Neural progenitor cell (in vitro differentiated cells): ENCODE measurements at regions not wholly inside any gene's neighbourhood (a gene's known extent, or its start where the extent isn't known, plus 50 kb on each side); places are given as distances from the start of the nearest gene placed in this dataset.
A peak's percentile ranks its signal among the peaks of the same experiment; 100 is the strongest.

Source experiments
- DNase-seq: peaks from one replicate; pipeline ENCODE4 v3.0.0-alpha.2; 2016; ENCODE audit warnings: low spot score
- H2AFZ ChIP-seq: fragments of 200-600 bp; sonication (generic); replicated peaks from 2 replicates; pipeline ENCODE4 v1.6.1; 2016; ENCODE audit warnings: antibody characterized with exemption
- H3F3A ChIP-seq: fragments of 200-600 bp; sonication (generic); 2 replicates; pipeline ENCODE4 v1.6.1; 2016; ENCODE audit warnings: antibody characterized with exemption, low read depth
- H3K27ac ChIP-seq: fragments of 200-600 bp; sonication (generic); 2 replicates; pipeline ENCODE4 v1.5.1; 2016; ENCODE audit warnings: mild to moderate bottlenecking
- H3K27me3 ChIP-seq: fragments of 200-600 bp; sonication (generic); 2 replicates; pipeline ENCODE4 v1.6.1; 2016; ENCODE audit warnings: mild to moderate bottlenecking, moderate library complexity
- H3K36me3 ChIP-seq: fragments of 200-600 bp; sonication (generic); 2 replicates; pipeline ENCODE4 v1.5.1; 2016
- H3K4me1 ChIP-seq: fragments of 200-600 bp; sonication (generic); 2 replicates; pipeline ENCODE4 v1.6.1; 2016; ENCODE audit warnings: mixed run types
- H3K4me2 ChIP-seq: fragments of 200-600 bp; sonication (generic); 2 replicates; pipeline ENCODE4 v1.6.1; 2016
- H3K4me3 ChIP-seq: fragments of 200-600 bp; sonication (generic); 2 replicates; pipeline ENCODE4 v1.5.1; 2016
- H3K79me2 ChIP-seq: fragments of 200-600 bp; sonication (generic); 2 replicates; pipeline ENCODE4 v1.6.1; 2016; ENCODE audit warnings: low read depth
- H3K9ac ChIP-seq: fragments of 200-600 bp; sonication (generic); 2 replicates; pipeline ENCODE4 v1.6.1; 2016
- H3K9me3 ChIP-seq: fragments of 200-600 bp; sonication (generic); 2 replicates; pipeline ENCODE4 v1.5.1; 2016; ENCODE audit warnings: low read depth
- H4K20me1 ChIP-seq: fragments of 200-600 bp; sonication (generic); 2 replicates; pipeline ENCODE4 v1.6.1; 2016; ENCODE audit warnings: low read depth
- H3K27ac Mint-ChIP-seq: 3 replicates; pipeline ENCODE4 v1.8.0; 2021; ENCODE audit warnings: mixed read lengths
- H3K27me3 Mint-ChIP-seq: 2 replicates; pipeline ENCODE4 v1.8.0; 2022; ENCODE audit warnings: low read depth, mild to moderate bottlenecking, inconsistent platforms, moderate library complexity, mixed read lengths; ENCODE audit not compliant: insufficient read depth
- H3K36me3 Mint-ChIP-seq: 3 replicates; pipeline ENCODE4 v1.8.0; 2021; ENCODE audit warnings: mixed read lengths
- H3K4me1 Mint-ChIP-seq: 3 replicates; pipeline ENCODE4 v1.8.0; 2021; ENCODE audit warnings: mixed read lengths
- H3K4me3 Mint-ChIP-seq: 3 replicates; pipeline ENCODE4 v1.8.0; 2021; ENCODE audit warnings: mild to moderate bottlenecking, moderate library complexity, mixed read lengths
- H3K9me3 Mint-ChIP-seq: 3 replicates; pipeline ENCODE4 v1.8.0; 2020; ENCODE audit warnings: mixed read lengths
- EZH2 ChIP-seq: fragments of 200-600 bp; sonication (generic); IDR thresholded peaks from 2 replicates; pipeline ENCODE4 v1.6.1; 2017; ENCODE audit warnings: antibody characterized with exemption, mild to moderate bottlenecking, moderate library complexity
- EZH2phosphoT487 ChIP-seq: fragments of 200-600 bp; sonication (generic); IDR thresholded peaks from 2 replicates; pipeline ENCODE4 v1.6.1; 2017; ENCODE audit warnings: antibody characterized with exemption
- TF ChIP-seq, protein P1 (sequence below): fragments of 200-600 bp; sonication (generic); IDR thresholded peaks from 2 replicates; pipeline ENCODE4 v1.5.1; 2017; ENCODE audit warnings: antibody characterized with exemption, mild to moderate bottlenecking

GRCh38 chr4:182105416-182105815, 137.8 kb upstream of the TENM3 start:
- Histone ChIP-seq H4K20me1 (no peaks in the 10 kb centered on the region), H3K9me3 (no peaks in the 10 kb centered on the region), H3K4me2 (no peak overlapping the region), H2AFZ (no peak overlapping the region), H3K9ac (no peak overlapping the region), H3K4me1 (no peaks in the 10 kb centered on the region), H3K27me3 (no peaks in the 10 kb centered on the region), H3K36me3 (no peaks in the 10 kb centered on the region), H3K79me2 (no peaks in the 10 kb centered on the region), H3K4me3 (no peak overlapping the region), H3K27ac (no peak overlapping the region), H3F3A (no peaks in the 10 kb centered on the region)
- Mint-ChIP-seq H3K9me3 (peaks cover 2% of the 10 kb centered on the region), H3K27me3 (peaks cover 7% of the 10 kb centered on the region), H3K27ac (peak overlapping the region; percentile 64), H3K36me3 (no peaks in the 10 kb centered on the region), H3K4me3 (no peak overlapping the region), H3K4me1 (peaks cover 23% of the 10 kb centered on the region)
- TF ChIP-seq, protein P1, sequence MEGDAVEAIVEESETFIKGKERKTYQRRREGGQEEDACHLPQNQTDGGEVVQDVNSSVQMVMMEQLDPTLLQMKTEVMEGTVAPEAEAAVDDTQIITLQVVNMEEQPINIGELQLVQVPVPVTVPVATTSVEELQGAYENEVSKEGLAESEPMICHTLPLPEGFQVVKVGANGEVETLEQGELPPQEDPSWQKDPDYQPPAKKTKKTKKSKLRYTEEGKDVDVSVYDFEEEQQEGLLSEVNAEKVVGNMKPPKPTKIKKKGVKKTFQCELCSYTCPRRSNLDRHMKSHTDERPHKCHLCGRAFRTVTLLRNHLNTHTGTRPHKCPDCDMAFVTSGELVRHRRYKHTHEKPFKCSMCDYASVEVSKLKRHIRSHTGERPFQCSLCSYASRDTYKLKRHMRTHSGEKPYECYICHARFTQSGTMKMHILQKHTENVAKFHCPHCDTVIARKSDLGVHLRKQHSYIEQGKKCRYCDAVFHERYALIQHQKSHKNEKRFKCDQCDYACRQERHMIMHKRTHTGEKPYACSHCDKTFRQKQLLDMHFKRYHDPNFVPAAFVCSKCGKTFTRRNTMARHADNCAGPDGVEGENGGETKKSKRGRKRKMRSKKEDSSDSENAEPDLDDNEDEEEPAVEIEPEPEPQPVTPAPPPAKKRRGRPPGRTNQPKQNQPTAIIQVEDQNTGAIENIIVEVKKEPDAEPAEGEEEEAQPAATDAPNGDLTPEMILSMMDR = no peak
- TF ChIP-seq EZH2phosphoT487 (no peak), EZH2 (no peak)
- no peak for DNase-seq

DNA sequence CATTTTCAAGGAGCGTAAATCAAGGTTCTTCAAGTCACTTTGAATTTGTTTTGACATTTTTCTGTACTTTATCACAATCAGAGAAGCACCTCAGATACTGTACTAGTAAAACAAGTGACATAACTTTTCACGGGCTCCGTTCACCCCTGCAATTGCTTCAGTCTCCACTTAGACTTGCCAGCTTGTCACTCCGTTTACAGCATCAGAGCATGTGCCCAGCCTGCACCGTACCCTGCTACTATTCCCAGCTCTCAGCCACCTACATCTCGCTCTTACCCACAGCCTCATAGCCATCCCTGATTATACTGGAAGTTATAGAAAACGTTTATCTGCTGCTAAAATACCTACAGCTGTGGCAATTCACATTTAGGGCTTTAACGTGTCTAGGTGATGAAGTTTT, 135.3 kb upstream of the TENM3 start:
- H2AFZ ChIP-seq = no peak overlapping the region
- H3K9ac ChIP-seq = no peak overlapping the region
- H3K36me3 ChIP-seq = no peaks in the 10 kb centered on the region
- no peak overlapping the region for H3K27ac ChIP-seq
- Mint-ChIP-seq H3K9me3 (peaks cover 2% of the 10 kb centered on the region), H3K4me3 (no peak overlapping the region), H3K36me3 (peaks cover 1% of the 10 kb centered on the region), H3K27ac (no peak overlapping the region), H3K27me3 (peaks cover 5% of the 10 kb centered on the region), H3K4me1 (peaks cover 26% of the 10 kb centered on the region)
- H3K4me2 ChIP-seq = no peak overlapping the region
- H4K20me1 ChIP-seq = no peaks in the 10 kb centered on the region
- DNase-seq = no peak
- peaks cover 8% of the 10 kb centered on the region for H3F3A ChIP-seq
- H3K4me1 ChIP-seq = peaks cover 10% of the 10 kb centered on the region
- no peaks in the 10 kb centered on the region for H3K79me2 ChIP-seq
- no peak overlapping the region for H3K4me3 ChIP-seq
- H3K9me3 ChIP-seq = no peaks in the 10 kb centered on the region
- no peaks in the 10 kb centered on the region for H3K27me3 ChIP-seq
- TF ChIP-seq EZH2phosphoT487 (no peak), EZH2 (no peak)
- TF ChIP-seq, protein P1 = no peak

DNA sequence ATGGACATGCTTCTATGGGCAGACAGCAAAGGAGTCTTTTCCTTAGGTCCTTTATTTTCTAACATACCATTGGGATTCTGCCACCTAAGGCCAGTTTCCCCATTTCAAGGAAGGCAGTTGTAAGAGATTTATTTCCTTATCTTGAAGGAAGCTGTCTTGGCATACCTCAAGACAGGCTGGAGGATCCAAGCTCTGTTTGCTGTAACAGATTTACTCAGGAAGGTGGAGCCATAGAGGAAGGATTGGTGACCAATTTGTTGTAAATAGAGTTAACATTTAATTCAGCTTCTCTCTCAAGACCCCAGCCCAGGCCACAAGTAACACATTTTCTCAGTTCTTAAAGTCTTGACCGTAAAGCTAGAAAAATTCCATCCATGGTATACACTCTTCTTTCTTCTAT, 131.6 kb upstream of the TENM3 start:
- no peak overlapping the region for H3K9ac ChIP-seq
- no peaks in the 10 kb centered on the region for H3K27me3 ChIP-seq
- peak; percentile 10 for DNase-seq
- H3K27me3 Mint-ChIP-seq = no peaks in the 10 kb centered on the region
- no peaks in the 10 kb centered on the region for H3K79me2 ChIP-seq
- peaks cover 7% of the 10 kb centered on the region for H3K4me1 Mint-ChIP-seq
- H3K4me1 ChIP-seq = peaks cover 10% of the 10 kb centered on the region
- no peak overlapping the region for H3K27ac Mint-ChIP-seq
- no peaks in the 10 kb centered on the region for H4K20me1 ChIP-seq
- H3K36me3 Mint-ChIP-seq = peaks cover 1% of the 10 kb centered on the region
- H3K4me2 ChIP-seq = no peak overlapping the region
- no peak overlapping the region for H2AFZ ChIP-seq
- H3K36me3 ChIP-seq = no peaks in the 10 kb centered on the region
- no peak overlapping the region for H3K4me3 ChIP-seq
- H3K27ac ChIP-seq = no peak overlapping the region
- peaks cover 8% of the 10 kb centered on the region for H3F3A ChIP-seq
- peaks cover 8% of the 10 kb centered on the region for H3K9me3 Mint-ChIP-seq
- no peak overlapping the region for H3K4me3 Mint-ChIP-seq
- no peak for TF ChIP-seq EZH2
- TF ChIP-seq, protein P1 = peak; percentile 9
- H3K9me3 ChIP-seq = no peaks in the 10 kb centered on the region
